Esophagus muscularis mucosa (tissue), 4 donors: ENCODE measurements at regions not wholly inside any gene's neighbourhood (a gene's known extent, or its start where the extent isn't known, plus 50 kb on each side); places are given as distances from the start of the nearest gene placed in this dataset.

Experiments
- DNase-seq: peaks from one replicate; pipeline ENCODE4 v3.0.0-alpha.2; 2017; ENCODE audit errors: extremely low spot score
- H3K27ac ChIP-seq, 4 donors: fragments of 200-600 bp; sonication (generic); replicated peaks in 1 of 4; 1 replicate in 3 of 4; 2 replicates in 1 of 4; pipeline ENCODE4 v1.5.1; 2016 to 2019; ENCODE audit warnings: mild to moderate bottlenecking in 1 of 4
- H3K27me3 ChIP-seq, 4 donors: fragments of 200-600 bp; sonication (generic); one replicate each; pipeline versions ENCODE4 v1.5.1 to v1.6.0; 2016 to 2019
- H3K36me3 ChIP-seq, 4 donors: fragments of 200-600 bp; sonication (generic); one replicate each; pipeline ENCODE4 v1.5.1; 2016 to 2019
- H3K4me1 ChIP-seq, 4 donors: fragments of 200-600 bp; sonication (generic); one replicate each; pipeline ENCODE4 v1.5.1; 2016 to 2019
- H3K4me3 ChIP-seq, 4 donors: fragments of 200-600 bp; sonication (generic); 1 replicate in 2 of 4; 2 replicates in 2 of 4; pipeline ENCODE4 v1.5.1; 2016 to 2019; ENCODE audit warnings: mild to moderate bottlenecking in 4 of 4, moderate library complexity in 1 of 4
- H3K9me3 ChIP-seq, 4 donors: fragments of 200-600 bp; sonication (generic); 1 replicate in 3 of 4; 2 replicates in 1 of 4; pipeline ENCODE4 v1.5.1; 2016 to 2019
- EP300 ChIP-seq: sonication (generic); formaldehyde crosslinking; IDR thresholded peaks from one replicate; pipeline ENCODE4 v1.6.1; 2017; ENCODE audit warnings: antibody characterized with exemption
- POLR2A ChIP-seq: fragments of 450-650 bp; IDR thresholded peaks from one replicate; pipeline ENCODE4 v1.6.1; 2017; ENCODE audit warnings: antibody characterized with exemption, moderate library complexity, mild to moderate bottlenecking, low read depth
- POLR2AphosphoS5 ChIP-seq, 2 donors: sonication (generic); formaldehyde crosslinking; IDR thresholded peaks; one replicate each; pipeline ENCODE4 v1.6.1; 2017; ENCODE audit warnings: antibody characterized with exemption in 2 of 2
- WGBS: methylation state at CpG from one replicate; pipeline ENCODE4 v1.1.5; 2018; 5-methylcytosine and 5-hydroxymethylcytosine counted together
- intact Hi-C: fragments of 100-400 bp; cut with DNase I; formaldehyde crosslinking; loops from one replicate; pipeline ENCODE4 v1.15.1; 2023
- TF ChIP-seq, protein P1 (sequence below), 3 experiments: fragments of 200-600 bp in 2 of 3; fragments of 450-650 bp in 1 of 3; sonication (generic) in 2 of 3; IDR thresholded peaks; one replicate each; pipeline ENCODE4 v1.5.1; 2017 to 2019; ENCODE audit warnings: antibody characterized with exemption in 3 of 3, mild to moderate bottlenecking in 2 of 3, moderate library complexity in 1 of 3

GRCh38 chr18:39788383-39788782 is 2166.7 kb upstream of the PIK3C3 start:
- H3K9me3 ChIP-seq = no peaks in the 10 kb centered on the region
- no peak for TF ChIP-seq EP300
- TF ChIP-seq, protein P1, sequence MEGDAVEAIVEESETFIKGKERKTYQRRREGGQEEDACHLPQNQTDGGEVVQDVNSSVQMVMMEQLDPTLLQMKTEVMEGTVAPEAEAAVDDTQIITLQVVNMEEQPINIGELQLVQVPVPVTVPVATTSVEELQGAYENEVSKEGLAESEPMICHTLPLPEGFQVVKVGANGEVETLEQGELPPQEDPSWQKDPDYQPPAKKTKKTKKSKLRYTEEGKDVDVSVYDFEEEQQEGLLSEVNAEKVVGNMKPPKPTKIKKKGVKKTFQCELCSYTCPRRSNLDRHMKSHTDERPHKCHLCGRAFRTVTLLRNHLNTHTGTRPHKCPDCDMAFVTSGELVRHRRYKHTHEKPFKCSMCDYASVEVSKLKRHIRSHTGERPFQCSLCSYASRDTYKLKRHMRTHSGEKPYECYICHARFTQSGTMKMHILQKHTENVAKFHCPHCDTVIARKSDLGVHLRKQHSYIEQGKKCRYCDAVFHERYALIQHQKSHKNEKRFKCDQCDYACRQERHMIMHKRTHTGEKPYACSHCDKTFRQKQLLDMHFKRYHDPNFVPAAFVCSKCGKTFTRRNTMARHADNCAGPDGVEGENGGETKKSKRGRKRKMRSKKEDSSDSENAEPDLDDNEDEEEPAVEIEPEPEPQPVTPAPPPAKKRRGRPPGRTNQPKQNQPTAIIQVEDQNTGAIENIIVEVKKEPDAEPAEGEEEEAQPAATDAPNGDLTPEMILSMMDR (IDR thresholded peaks at IDR 0.05) = no peak
- TF ChIP-seq POLR2A = no peak
- no peak for TF ChIP-seq POLR2AphosphoS5 (IDR thresholded peaks at IDR 0.05)
- H3K4me3 ChIP-seq = no peak overlapping the region
- DNase-seq = no peak
- no peak overlapping the region for H3K27ac ChIP-seq
- intact Hi-C loops = no loop called here
- no peaks in the 10 kb centered on the region for H3K27me3 ChIP-seq
- whole genome bisulfite sequencing = 98% methylated on average over 1 of the region's 1 CpG
- no peaks in the 10 kb centered on the region for H3K36me3 ChIP-seq
- H3K4me1 ChIP-seq = no peaks in the 10 kb centered on the region

DNA sequence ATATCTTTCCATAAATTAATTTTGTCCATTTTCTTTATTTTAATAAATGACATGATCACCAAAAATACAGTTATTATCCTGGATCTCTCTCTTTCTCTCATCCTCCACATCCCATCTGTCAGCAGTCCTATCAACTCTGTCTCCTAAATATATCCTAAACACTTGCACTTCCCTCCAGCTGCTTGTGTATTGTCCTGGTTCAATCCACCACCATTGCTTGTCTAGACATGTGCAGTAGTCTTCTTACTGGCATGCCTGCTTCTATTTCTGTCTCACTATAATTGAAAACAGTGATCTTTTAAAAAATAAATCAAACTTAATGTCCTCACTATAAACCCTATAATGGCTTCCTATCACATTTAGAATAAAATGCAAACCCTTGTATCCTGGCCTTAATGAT is 2168.6 kb upstream of the PIK3C3 start:
- no peaks in the 10 kb centered on the region for H3K9me3 ChIP-seq
- no peak for DNase-seq
- TF ChIP-seq EP300 (no peak), POLR2A (no peak), POLR2AphosphoS5 (IDR thresholded peaks at IDR 0.05) (no peak)
- TF ChIP-seq, protein P1 (IDR thresholded peaks at IDR 0.05) = no peak

DNA sequence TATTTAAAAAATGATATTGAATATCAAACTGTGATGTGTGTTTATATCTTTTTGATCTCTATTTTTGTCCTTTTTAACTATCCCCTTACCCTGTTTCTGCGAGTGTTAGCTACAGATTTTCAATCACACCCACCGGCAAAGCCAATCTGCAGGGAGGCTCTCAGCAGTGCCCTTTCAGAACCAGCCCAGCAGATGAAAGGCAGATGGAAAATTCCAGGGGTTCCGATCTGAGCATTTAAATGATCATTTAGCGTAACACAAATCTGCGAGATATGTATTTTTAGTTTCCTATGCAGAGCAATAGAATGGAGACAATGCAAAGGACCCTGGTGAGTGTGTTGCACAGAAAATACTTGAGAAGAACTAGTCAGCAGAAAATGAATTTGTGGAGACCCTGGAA is 2170.5 kb upstream of the PIK3C3 start:
- TF ChIP-seq POLR2A (no peak), POLR2AphosphoS5 (IDR thresholded peaks at IDR 0.05) (no peak), EP300 (no peak)
- TF ChIP-seq, protein P1 (IDR thresholded peaks at IDR 0.05) = no peak
- 90% methylated on average over 5 of the region's 5 CpGs for WGBS

More for the DNA sequence above, 2168.6 kb upstream of the PIK3C3 start:
- no peak overlapping the region for H3K4me3 ChIP-seq
- H3K4me1 ChIP-seq = no peaks in the 10 kb centered on the region
- no peak overlapping the region for H3K27ac ChIP-seq
- H3K36me3 ChIP-seq = no peaks in the 10 kb centered on the region
- H3K27me3 ChIP-seq = no peaks in the 10 kb centered on the region
- intact Hi-C loops = no loop called here

GRCh38 chr18:39781565-39781964 is 2173.5 kb upstream of the PIK3C3 start:
- no peak for DNase-seq
- H3K9me3 ChIP-seq = no peaks in the 10 kb centered on the region
- no peak overlapping the region for H3K4me3 ChIP-seq
- H3K27me3 ChIP-seq = no peaks in the 10 kb centered on the region
- no peaks in the 10 kb centered on the region for H3K36me3 ChIP-seq
- WGBS = 75% methylated on average over 6 of the region's 6 CpGs
- no peaks in the 10 kb centered on the region for H3K4me1 ChIP-seq
- TF ChIP-seq POLR2A (no peak), POLR2AphosphoS5 (IDR thresholded peaks at IDR 0.05) (no peak), EP300 (no peak)
- TF ChIP-seq, protein P1 (IDR thresholded peaks at IDR 0.05) = no peak
- no peak overlapping the region for H3K27ac ChIP-seq
- intact Hi-C loops = no loop called here

More for the DNA sequence above, 2170.5 kb upstream of the PIK3C3 start:
- H3K4me3 ChIP-seq = no peak overlapping the region
- no peaks in the 10 kb centered on the region for H3K4me1 ChIP-seq
- H3K9me3 ChIP-seq = no peaks in the 10 kb centered on the region
- intact Hi-C loops = no loop called here
- no peaks in the 10 kb centered on the region for H3K36me3 ChIP-seq
- H3K27ac ChIP-seq = no peak overlapping the region
- no peak for DNase-seq
- H3K27me3 ChIP-seq = no peaks in the 10 kb centered on the region

GRCh38 chr18:39780774-39781173 is 2174.3 kb upstream of the PIK3C3 start:
- Histone ChIP-seq H3K4me3 (no peak overlapping the region), H3K4me1 (no peaks in the 10 kb centered on the region), H3K27me3 (no peaks in the 10 kb centered on the region), H3K36me3 (no peaks in the 10 kb centered on the region), H3K27ac (no peak overlapping the region), H3K9me3 (no peaks in the 10 kb centered on the region)
- WGBS = 70% methylated on average over 4 of the region's 4 CpGs
- intact Hi-C loops = no loop called here
- DNase-seq = no peak
- TF ChIP-seq POLR2A (no peak), POLR2AphosphoS5 (IDR thresholded peaks at IDR 0.05) (no peak), EP300 (no peak)
- TF ChIP-seq, protein P1 (IDR thresholded peaks at IDR 0.05) = no peak
